Transverse colon (tissue), 3 donors: ENCODE measurements at regions not wholly inside any gene's neighbourhood (a gene's known extent, or its start where the extent isn't known, plus 50 kb on each side); places are given as distances from the start of the nearest gene placed in this dataset.

Source experiments
- POLR2A ChIP-seq: fragments of 450-650 bp; IDR thresholded peaks from one replicate; pipeline ENCODE4 v1.6.1; 2016; ENCODE audit warnings: antibody characterized with exemption, mild to moderate bottlenecking, moderate library complexity
- TF ChIP-seq, protein P1 (sequence below), 5 experiments: fragments of 200-600 bp in 3 of 5; fragments of 450-650 bp in 2 of 5; sonication (generic) in 3 of 5; IDR thresholded peaks; 1 replicate in 2 of 5; 2 replicates in 3 of 5; pipeline ENCODE4 v1.5.1; 2016 to 2017; ENCODE audit warnings: antibody characterized with exemption in 5 of 5, inconsistent platforms in 3 of 5, mild to moderate bottlenecking in 2 of 5, moderate library complexity in 1 of 5

GRCh38 chrY:19570999-19571398 is 173.5 kb downstream of the KDM5D start:
- no peak for TF ChIP-seq POLR2A
- TF ChIP-seq, protein P1, sequence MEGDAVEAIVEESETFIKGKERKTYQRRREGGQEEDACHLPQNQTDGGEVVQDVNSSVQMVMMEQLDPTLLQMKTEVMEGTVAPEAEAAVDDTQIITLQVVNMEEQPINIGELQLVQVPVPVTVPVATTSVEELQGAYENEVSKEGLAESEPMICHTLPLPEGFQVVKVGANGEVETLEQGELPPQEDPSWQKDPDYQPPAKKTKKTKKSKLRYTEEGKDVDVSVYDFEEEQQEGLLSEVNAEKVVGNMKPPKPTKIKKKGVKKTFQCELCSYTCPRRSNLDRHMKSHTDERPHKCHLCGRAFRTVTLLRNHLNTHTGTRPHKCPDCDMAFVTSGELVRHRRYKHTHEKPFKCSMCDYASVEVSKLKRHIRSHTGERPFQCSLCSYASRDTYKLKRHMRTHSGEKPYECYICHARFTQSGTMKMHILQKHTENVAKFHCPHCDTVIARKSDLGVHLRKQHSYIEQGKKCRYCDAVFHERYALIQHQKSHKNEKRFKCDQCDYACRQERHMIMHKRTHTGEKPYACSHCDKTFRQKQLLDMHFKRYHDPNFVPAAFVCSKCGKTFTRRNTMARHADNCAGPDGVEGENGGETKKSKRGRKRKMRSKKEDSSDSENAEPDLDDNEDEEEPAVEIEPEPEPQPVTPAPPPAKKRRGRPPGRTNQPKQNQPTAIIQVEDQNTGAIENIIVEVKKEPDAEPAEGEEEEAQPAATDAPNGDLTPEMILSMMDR (IDR thresholded peaks at IDR 0.05) = no peak
